HG03469 (cell line): ENCODE measurements at regions not wholly inside any gene's neighbourhood (a gene's known extent, or its start where the extent isn't known, plus 50 kb on each side); places are given as distances from the start of the nearest gene placed in this dataset.

Experiments used
- ATAC-seq: cut with Tn5 transposase; IDR thresholded peaks from one replicate; pipeline ENCODE4 v1.9.1; 2021; ENCODE audit warnings: mild to moderate bottlenecking, moderate library complexity, moderate number of reproducible peaks; ENCODE audit not compliant: unreplicated experiment

- no peak for ATAC-seq
Observed at GRCh38 chr18:41297740-41298139, 657.3 kb upstream of the PIK3C3 start.

GRCh38 chr18:41269294-41269693 lies 685.7 kb upstream of the PIK3C3 start:
- ATAC-seq, result no peak

GRCh38 chr18:41268271-41268670 lies 686.8 kb upstream of the PIK3C3 start:
- no peak for ATAC-seq

GRCh38 chr18:41266616-41267015 lies 688.4 kb upstream of the PIK3C3 start:
- no peak for ATAC-seq

GRCh38 chr18:41266204-41266603 lies 688.8 kb upstream of the PIK3C3 start:
- ATAC-seq, result no peak

- no peak for ATAC-seq
Observed at GRCh38 chr18:41265047-41265446, 690.0 kb upstream of the PIK3C3 start.

- ATAC-seq, result no peak
Observed at GRCh38 chr18:41263956-41264355, 691.1 kb upstream of the PIK3C3 start.

- ATAC-seq, result no peak
Observed at GRCh38 chr18:41262688-41263087, 692.3 kb upstream of the PIK3C3 start.

GRCh38 chr18:41244591-41245037 lies 710.4 kb upstream of the PIK3C3 start:
- ATAC-seq, result no peak

- ATAC-seq, result no peak
Observed at GRCh38 chr18:41237317-41237716, 717.7 kb upstream of the PIK3C3 start.

GRCh38 chr18:41231681-41232080 lies 723.4 kb upstream of the PIK3C3 start:
- no peak for ATAC-seq

- ATAC-seq, result no peak
Observed at GRCh38 chr18:41227993-41228392, 727.0 kb upstream of the PIK3C3 start.

- ATAC-seq, result no peak
Observed at GRCh38 chr18:41226911-41227310, 728.1 kb upstream of the PIK3C3 start.

GRCh38 chr18:41226186-41226585 lies 728.8 kb upstream of the PIK3C3 start:
- no peak for ATAC-seq

GRCh38 chr18:41216341-41217003 lies 738.6 kb upstream of the PIK3C3 start:
- ATAC-seq, result no peak

GRCh38 chr18:41207706-41208105 lies 747.3 kb upstream of the PIK3C3 start:
- no peak for ATAC-seq

GRCh38 chr18:41206341-41206830 lies 748.6 kb upstream of the PIK3C3 start:
- no peak for ATAC-seq

- no peak for ATAC-seq
Observed at GRCh38 chr18:41199212-41199611, 755.8 kb upstream of the PIK3C3 start.

GRCh38 chr18:41197967-41198366 lies 757.1 kb upstream of the PIK3C3 start:
- ATAC-seq, result no peak

GRCh38 chr18:41170346-41170745 lies 784.7 kb upstream of the PIK3C3 start:
- ATAC-seq, result no peak

- no peak for ATAC-seq
Observed at GRCh38 chr18:41165625-41166024, 789.4 kb upstream of the PIK3C3 start.

GRCh38 chr18:41162781-41163180 lies 792.3 kb upstream of the PIK3C3 start:
- ATAC-seq, result no peak

- no peak for ATAC-seq
Observed at GRCh38 chr18:41162191-41162590, 792.8 kb upstream of the PIK3C3 start.
